ENCODE measurements at regions not wholly inside any gene's neighbourhood (a gene's known extent, or its start where the extent isn't known, plus 50 kb on each side); places are given as distances from the start of the nearest gene placed in this dataset.

DNA sequence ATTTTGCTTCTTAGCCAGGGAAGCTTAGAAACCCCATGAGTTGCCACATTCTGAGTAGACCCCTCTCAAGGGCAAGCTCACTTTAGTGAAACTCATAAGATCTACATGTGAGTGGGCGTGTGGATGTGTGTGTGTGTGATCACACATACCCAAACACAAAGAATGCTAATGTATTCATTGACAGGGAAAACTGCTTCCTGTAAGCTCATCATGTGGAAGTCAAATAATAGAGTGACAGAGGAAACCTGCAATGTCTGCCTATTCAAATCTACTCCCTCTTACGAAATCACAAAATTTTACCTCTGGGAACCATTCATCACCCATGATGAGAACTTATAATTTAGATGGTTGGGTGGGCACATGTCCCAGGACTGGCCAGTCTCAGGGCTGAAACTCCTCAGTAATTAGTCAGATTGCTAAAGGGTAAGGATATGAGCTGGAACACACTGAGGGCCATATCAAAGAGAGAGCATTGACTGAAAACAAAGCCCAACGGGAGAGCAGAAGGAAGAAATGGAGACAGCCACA is 94.5 kb upstream of the CCDC150 start:
- no peak for DNase-seq (ENCODE audit: low read depth, low spot score)
- in situ Hi-C loops (cut with HindIII; ENCODE audit: low pct_unique_long_range_greater_than_20kb, low sequenced_read_pairs): no loop called here

DNA sequence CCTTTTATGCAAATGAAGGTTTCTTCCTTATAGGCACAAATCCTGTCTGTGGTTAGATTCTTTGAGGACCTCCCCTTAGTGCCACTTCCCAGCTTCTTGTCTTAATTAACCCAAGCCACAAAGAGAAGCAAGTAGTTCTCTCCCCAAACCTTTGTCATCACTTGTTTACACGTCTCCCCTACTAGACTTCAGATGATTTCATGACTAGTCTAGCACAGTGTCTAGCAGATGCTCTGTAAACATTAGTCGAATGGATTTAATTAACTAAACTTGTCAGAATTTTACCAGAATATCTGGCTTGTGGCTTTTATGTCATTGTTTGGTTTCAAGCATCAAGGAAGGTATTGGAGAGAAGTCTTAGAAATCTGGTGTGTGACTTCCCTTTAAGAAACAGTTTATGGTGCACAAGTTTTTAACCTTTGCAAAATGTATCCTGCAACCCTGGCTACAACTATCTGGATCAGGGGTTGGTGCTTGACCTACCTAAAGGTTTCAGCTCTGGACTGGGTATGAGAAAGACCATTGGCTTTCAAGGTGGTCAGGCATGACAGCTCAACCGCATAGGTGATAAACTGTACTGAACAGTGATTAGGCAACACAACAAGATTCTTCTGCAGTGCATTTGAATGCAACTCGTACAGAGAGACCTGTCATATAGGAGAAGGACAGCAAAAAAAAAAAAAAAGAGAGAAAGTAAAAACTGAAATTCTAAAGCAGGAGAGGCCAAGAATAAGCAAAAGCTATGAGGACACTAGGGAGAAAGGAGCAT is 93.2 kb upstream of the CCDC150 start:
- DNase-seq (ENCODE audit: low read depth, low spot score): no peak
- in situ Hi-C loops (cut with HindIII; ENCODE audit: low pct_unique_long_range_greater_than_20kb, low sequenced_read_pairs): no loop called here

DNA sequence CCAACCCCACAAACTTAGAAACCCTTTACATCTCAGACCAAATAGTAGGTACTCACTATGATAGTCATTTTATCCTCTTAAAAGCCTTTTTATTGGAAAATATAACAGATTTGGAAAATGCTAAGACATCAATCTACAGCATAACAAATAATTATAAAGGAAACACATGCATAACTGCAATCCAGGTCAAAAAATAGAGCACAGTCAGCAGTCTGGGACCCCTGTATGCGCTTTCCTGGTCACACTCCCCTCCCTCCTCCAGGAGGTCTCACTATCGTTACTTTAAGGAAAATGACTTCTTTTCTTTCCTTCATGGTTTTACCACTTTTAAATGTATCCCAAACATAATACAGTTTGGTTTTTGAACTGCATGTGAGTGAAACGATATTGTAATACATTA is 90.5 kb upstream of the CCDC150 start:
- no peak for DNase-seq (ENCODE audit: low read depth, low spot score)
- in situ Hi-C loops (cut with HindIII; ENCODE audit: low pct_unique_long_range_greater_than_20kb, low sequenced_read_pairs): no loop called here

DNA sequence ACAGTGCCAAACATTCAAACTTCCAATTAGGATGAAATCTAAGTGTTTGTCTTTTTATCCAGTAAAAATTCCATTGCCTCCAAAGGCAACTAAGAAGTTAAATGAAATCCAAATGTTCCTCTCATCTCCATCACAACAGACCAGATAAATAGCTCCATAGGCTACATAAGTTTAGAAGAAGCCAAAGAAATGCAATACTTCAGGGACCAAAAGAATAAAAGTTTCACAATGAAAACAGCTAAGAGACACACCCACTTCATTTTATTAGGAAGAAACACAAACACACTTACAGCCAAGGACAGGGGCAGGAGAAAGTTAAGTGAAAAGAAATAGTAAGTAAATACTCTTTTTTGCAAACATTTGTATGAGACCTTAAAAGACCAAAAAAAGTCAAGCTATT is 88.5 kb upstream of the CCDC150 start:
- in situ Hi-C loops (cut with HindIII; ENCODE audit: low pct_unique_long_range_greater_than_20kb, low sequenced_read_pairs): no loop called here
- no peak for DNase-seq (ENCODE audit: low read depth, low spot score)

DNA sequence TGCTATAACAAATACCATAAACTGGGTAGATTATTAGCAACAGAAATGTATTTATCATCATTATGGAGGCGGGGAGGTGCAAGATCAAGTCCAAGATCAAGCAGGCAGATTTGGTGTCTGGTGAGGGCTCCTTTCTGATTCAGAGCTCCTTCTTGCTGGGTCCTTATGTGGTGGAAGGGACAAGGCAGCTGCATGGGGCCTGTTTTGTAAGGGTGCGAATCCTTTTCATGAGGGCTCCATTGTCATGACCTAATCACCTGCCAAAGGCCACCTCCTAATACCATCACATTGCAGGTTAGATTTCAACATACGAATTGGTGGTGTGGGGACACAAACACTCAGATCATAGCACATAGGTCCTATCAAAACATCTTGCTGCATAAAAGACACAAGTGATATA is 84.4 kb upstream of the CCDC150 start:
- DNase-seq (ENCODE audit: low read depth, low spot score): no peak

DNA sequence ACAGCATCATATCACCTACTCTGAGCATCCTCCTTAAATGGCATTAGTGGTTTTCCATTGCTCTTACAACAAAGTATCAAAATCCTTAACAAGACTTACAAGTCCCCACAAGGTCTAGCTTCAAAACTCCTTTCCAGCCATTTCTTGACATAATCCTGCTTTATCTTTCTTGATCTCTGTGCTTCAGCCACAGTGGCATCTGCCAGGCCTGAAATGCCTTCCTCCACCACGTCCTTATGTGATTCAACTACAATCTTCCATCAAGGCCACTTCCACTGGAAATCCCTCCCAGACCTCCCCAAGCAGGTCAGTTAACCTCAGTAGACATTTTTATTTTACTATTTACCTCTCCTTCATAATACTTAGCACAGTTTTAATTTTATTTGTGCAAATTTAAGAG is 83.8 kb upstream of the CCDC150 start:
- in situ Hi-C loops (cut with HindIII; ENCODE audit: low pct_unique_long_range_greater_than_20kb, low sequenced_read_pairs): no loop called here

More for the DNA sequence above, 84.4 kb upstream of the CCDC150 start:
- in situ Hi-C loops (cut with HindIII; ENCODE audit: low pct_unique_long_range_greater_than_20kb, low sequenced_read_pairs): no loop called here

DNA sequence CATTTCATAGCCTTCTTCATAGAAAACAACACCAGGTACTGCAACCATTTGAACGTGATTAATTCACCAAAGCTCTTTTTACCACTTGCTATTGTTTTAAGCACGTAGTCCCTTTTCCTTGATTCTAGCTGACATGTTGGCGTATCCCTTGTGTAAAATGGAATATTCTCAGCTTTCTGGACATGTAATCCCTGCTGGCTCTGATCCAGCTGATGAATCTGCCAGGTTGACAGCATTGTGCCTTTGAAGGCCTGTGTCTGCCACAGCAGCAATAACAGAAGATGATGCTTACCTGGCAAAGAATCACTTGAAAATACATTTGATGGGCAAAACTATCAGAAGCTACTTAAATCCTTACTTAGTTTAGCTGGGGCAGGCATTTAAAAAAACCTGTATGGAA is 81.0 kb upstream of the CCDC150 start:
- DNase-seq (ENCODE audit: low read depth, low spot score): no peak
- in situ Hi-C loops (cut with HindIII; ENCODE audit: low pct_unique_long_range_greater_than_20kb, low sequenced_read_pairs): no loop called here

More for the DNA sequence above, 83.8 kb upstream of the CCDC150 start:
- no peak for DNase-seq (ENCODE audit: low read depth, low spot score)

DNA sequence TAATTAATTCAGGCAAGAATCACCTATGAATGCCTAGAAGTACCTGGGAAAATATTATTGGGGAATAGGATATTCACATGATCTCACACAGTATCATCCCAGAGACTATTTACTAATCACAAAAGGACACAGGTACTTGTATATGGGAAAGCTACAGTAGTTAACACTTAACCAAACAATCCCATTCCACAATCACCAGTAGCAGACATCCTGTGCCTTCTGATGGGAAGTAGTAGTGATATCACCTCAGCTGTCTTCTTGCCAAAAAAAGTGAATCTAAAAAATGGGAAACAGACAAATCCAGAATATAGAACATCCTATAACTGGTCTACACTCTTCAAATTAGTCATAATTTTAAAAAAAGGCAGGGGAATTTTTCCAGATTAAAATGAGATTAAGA is 75.6 kb upstream of the CCDC150 start:
- DNase-seq (ENCODE audit: low read depth, low spot score): no peak

DNA sequence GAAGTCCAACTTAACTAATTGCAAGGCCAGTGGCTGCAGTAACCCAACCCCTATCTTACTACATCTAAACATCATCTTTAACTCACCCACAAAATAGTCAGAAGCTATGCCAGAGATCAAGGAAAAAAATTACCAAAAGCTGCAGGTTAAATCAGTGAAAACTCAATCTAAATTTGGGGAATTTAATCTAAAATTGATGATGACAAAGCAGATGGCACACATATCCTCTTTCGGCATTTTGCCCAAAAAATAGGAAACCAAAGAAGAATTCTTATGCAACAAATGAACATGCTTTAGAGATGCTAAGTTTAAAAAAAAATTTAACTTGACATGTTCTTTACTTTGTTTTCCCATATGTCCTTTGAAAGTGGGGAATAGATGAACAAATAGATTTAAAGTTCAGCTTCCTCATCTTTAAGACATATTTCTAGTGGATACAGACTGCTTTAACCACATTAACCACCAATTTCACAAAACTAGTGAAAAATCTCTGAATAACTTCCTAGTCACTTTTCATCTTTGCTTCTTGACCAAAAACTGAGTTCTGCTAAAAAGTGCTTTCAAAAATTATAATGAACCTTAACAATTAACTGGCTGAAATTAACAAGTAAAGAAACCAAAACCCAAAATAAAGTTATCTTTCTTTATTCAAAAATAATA is 74.3 kb upstream of the CCDC150 start:
- in situ Hi-C loops (cut with HindIII; ENCODE audit: low pct_unique_long_range_greater_than_20kb, low sequenced_read_pairs): no loop called here
- no peak for DNase-seq (ENCODE audit: low read depth, low spot score)

More for the DNA sequence above, 75.6 kb upstream of the CCDC150 start:
- in situ Hi-C loops (cut with HindIII; ENCODE audit: low pct_unique_long_range_greater_than_20kb, low sequenced_read_pairs): no loop called here

DNA sequence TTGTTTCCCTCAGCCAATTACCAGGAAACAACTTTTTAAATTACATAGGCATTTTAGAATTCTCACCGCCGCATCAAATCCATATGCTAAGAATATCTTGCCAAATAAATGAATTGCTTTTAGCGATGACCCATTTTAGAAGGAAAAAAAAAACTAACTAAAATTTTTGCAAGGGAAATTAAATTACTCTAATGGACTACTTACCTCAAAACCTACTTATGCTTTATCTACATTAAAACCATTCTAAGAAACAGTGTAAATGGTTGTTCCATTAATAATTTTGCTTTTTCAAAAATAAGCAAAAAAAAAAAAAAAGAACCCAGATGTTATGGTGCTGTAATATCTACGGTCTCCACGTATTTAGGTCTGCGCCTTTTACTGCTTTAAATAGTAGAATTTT is 73.5 kb upstream of the CCDC150 start:
- no peak for DNase-seq (ENCODE audit: low read depth, low spot score)
- in situ Hi-C loops (cut with HindIII; ENCODE audit: low pct_unique_long_range_greater_than_20kb, low sequenced_read_pairs): no loop called here

DNA sequence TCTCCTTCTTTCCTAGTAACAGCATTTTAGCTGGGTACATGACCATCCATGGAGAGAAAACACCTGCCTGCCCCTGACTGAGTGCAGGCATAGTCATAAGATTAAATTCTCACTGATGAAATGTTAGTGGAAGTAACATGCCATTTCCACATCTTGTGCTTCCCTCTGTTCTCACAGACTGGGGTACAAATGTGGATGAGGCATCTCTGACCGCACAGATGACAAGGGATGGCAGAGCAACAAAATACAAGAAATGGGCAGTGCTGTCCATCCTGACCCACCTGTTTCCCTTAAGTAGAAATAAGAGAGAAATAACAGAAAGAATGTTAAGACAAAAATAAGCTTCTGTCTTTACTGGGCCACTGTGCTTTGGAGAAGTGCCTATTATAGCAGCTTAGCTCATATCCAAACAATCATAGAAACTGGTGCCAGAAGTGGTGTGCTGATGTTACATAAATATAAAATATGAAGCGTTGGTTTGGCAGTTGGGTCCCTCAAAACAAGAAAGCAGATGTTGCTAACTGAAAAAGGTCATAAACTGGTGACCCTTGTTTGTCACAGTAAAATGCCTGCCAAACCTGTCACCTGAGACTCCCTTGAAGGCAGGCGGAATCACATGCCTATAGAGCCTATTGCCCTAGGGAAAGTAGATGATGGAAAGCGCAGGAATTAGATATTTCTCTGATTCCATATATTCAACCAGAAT is 72.4 kb upstream of the CCDC150 start:
- DNase-seq (ENCODE audit: low read depth, low spot score): no peak
- in situ Hi-C loops (cut with HindIII; ENCODE audit: low pct_unique_long_range_greater_than_20kb, low sequenced_read_pairs): no loop called here

DNA sequence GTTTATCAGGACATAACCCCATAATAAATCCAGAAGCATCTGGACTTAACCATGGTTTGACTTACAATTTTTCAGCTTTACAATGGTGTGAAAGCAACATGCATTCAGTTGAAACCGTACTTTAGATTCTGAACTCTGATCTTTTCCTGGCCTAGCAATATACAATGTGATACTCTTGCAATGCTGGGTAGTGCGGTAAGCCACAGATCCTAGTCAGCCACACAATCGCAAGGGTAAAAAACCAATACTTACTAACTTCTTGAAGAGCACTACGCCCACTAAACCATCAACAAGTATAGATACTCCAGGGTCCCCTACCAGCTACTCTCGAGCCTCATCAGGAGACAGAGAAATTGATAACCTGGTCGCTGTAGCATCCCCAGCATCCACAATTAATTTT is 71.0 kb upstream of the CCDC150 start:
- in situ Hi-C loops (cut with HindIII; ENCODE audit: low pct_unique_long_range_greater_than_20kb, low sequenced_read_pairs): no loop called here
- no peak for DNase-seq (ENCODE audit: low read depth, low spot score)

DNA sequence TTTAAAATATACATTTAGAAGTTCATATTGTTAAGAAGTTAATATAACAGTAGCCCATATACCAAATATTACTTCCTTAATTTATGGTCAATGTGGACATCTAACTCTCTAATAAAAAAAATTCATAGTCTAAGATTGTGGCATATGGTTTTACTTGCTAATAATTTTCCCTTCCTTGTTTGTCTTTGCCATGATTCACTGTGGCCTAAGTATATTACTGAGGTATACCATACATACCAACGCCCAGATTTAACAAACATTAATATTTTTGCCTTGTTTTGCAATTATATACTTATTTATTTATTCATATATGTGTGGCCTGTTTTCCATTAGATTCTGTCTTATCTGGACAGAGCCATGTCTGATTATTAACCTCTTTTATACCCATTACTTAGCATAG is 54.6 kb upstream of the CCDC150 start:
- in situ Hi-C loops (cut with HindIII; ENCODE audit: low pct_unique_long_range_greater_than_20kb, low sequenced_read_pairs): no loop called here
- DNase-seq (ENCODE audit: low read depth, low spot score): no peak

DNA sequence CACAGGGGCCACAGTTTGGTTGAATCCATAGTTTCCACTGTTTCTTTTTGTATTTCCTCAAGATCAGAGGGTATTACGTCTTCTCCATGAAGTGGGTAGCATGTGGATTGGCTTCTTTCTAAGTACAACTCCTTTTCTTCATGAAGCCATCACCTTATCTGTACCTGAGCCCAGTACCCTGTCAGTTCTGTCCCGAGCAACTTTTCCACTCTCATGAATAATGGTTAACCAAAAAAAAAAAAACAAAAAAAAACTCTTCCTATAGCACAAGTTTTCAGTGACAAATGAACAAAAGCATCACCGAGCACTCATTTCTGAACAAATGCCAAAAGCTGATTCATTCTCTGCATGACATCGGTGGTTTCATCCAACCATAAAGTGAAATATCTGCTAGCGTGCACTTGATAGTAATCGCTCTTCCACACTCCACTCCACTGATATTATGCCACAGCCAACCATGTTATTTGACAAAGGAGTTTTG is 53.0 kb upstream of the CCDC150 start:
- DNase-seq (ENCODE audit: low read depth, low spot score): no peak
- in situ Hi-C loops (cut with HindIII; ENCODE audit: low pct_unique_long_range_greater_than_20kb, low sequenced_read_pairs): no loop called here

DNA sequence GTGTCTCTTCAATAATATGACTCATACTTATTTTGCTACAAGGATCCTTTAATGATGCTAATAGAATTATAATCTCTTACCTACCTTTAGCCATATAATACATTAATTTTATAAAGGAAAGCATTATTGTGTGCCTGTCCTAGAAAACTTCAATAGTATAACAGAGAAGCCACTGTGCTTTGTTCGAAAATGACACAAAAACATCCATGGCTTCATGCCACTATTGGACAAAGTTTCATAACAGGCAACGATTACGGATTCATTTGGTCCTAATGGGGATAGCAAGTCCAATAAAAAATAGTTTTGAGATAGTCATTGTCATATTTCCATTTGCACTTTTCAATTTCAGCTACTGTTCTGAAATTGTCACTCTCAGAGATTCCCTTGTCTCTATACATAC is 52.5 kb upstream of the CCDC150 start:
- in situ Hi-C loops (cut with HindIII; ENCODE audit: low pct_unique_long_range_greater_than_20kb, low sequenced_read_pairs): no loop called here
- DNase-seq (ENCODE audit: low read depth, low spot score): no peak

DNA sequence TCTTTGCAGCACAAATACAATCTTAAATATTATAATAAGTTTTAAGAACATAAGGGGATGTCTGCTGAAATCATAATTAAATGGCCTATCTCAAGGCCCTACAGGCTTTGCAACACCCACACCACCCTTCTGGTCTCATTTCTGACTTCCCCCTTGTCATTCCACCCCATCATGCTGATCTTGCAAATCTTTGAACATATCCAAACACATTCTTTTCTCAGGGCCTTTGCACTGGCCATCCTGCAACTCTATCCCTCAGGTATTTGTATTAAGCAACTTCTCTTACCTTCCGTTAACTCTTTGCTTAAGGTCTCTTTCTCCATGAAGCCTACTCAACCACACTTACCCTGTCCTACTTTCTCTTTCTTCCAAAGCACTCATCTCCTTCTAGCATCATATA is 51.8 kb upstream of the CCDC150 start:
- in situ Hi-C loops (cut with HindIII; ENCODE audit: low pct_unique_long_range_greater_than_20kb, low sequenced_read_pairs): no loop called here
- no peak for DNase-seq (ENCODE audit: low read depth, low spot score)

DNA sequence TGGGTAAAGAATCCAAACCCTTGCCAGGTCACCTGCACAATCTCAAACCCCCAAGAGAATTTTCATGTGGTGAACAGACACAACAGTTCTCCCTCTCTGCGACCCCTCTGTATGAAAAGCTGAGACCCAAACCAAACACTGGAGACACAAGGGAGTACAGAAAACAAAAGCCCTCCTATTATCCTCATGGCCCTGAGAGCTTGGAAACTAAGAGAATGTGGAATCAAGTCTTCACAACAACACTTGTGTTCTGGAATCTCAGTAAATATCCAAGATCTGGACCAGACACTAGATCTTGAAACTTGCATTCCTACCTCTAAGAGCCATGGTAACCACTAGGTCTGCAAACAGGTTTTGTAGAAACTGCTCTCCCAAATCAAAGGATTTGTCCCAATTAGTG is 50.1 kb upstream of the CCDC150 start:
- in situ Hi-C loops (cut with HindIII; ENCODE audit: low pct_unique_long_range_greater_than_20kb, low sequenced_read_pairs): no loop called here
- DNase-seq (ENCODE audit: low read depth, low spot score): no peak

All from SK-MEL-5 (cell line).